ENCODE measurements at regions not wholly inside any gene's neighbourhood (a gene's known extent, or its start where the extent isn't known, plus 50 kb on each side); places are given as distances from the start of the nearest gene placed in this dataset.

GRCh38 chr18:55737266-55737665, 149.3 kb upstream of the TCF4 start:
- H4K5ac ChIP-seq (ENCODE audit: insufficient read length, low read depth, low read length) = no peak overlapping the region
- no peaks in the 10 kb centered on the region for H3K79me1 ChIP-seq (ENCODE audit: low read depth, low read length)
- H2BK12ac ChIP-seq (ENCODE audit: low read depth, low read length) = no peak overlapping the region
- no peaks in the 10 kb centered on the region for H3K4me1 ChIP-seq (replicated peaks in 1 of 4; ENCODE audit: control insufficient read depth in 3 of 4, insufficient read depth in 4 of 4, low read length in 3 of 4)
- H4K8ac ChIP-seq (ENCODE audit: extremely low read depth, insufficient read depth, low read length) = no peak overlapping the region
- H3K27me3 ChIP-seq (replicated peaks in 1 of 4; ENCODE audit: control insufficient read depth in 3 of 4, extremely low read depth in 1 of 4, insufficient read depth in 3 of 4, low read length in 3 of 4) = peaks cover 0 to 1% (median 0%) of the 10 kb centered on the region in 4 experiments; a peak in 1 of 7 replicates
- H3K36me3 ChIP-seq (ENCODE audit: control insufficient read depth in 2 of 4, insufficient read depth in 4 of 4, low read length in 3 of 4) = no peaks in the 10 kb centered on the region
- FAIRE-seq (no peak), DNase-seq (ENCODE audit: low read depth in 1 of 2, low spot score in 2 of 2) (no peak)
- H2BK5ac ChIP-seq (ENCODE audit: low read depth, low read length) = no peak overlapping the region
- no peak overlapping the region for H3K4ac ChIP-seq (replicated peaks; ENCODE audit: insufficient read length, low read depth, low read length)
- POLR2A ChIA-PET (ENCODE audit: partially characterized antibody) = no interaction called here
- no peak overlapping the region for H3K4me2 ChIP-seq (ENCODE audit: insufficient read depth in 1 of 2, low read depth in 2 of 2, low read length in 2 of 2)
- H2AK5ac ChIP-seq (ENCODE audit: low read depth, low read length) = no peak overlapping the region
- no peak overlapping the region for H2AFZ ChIP-seq (ENCODE audit: low read length)
- WGBS, 2 experiments (ENCODE audit: extremely low coverage in 1 of 2, insufficient coverage in 1 of 2, insufficient read length in 1 of 2, insufficient replicate concordance in 2 of 2, low coverage in 1 of 2, low lambda C conversion rate in 2 of 2, missing lambda C conversion rate in 1 of 2) = 83% methylated on average over 4 of the region's 4 CpGs; no CpG with 5 or more reads in 1 of the 2 experiments
- H3K79me2 ChIP-seq (ENCODE audit: control insufficient read depth in 1 of 2, insufficient read depth in 2 of 2, low read length in 2 of 2) = no peaks in the 10 kb centered on the region
- no peak overlapping the region for H2BK15ac ChIP-seq (ENCODE audit: low read length)
- no peak overlapping the region for H3K27ac ChIP-seq (ENCODE audit: low read depth, low read length)
- no peaks in the 10 kb centered on the region for H3K23me2 ChIP-seq (ENCODE audit: low read depth, low read length)
- H3K14ac ChIP-seq (ENCODE audit: insufficient read length) = no peak overlapping the region
- H3K9me3 ChIP-seq (ENCODE audit: insufficient read depth in 2 of 2, low read depth in 1 of 2, low read length in 1 of 2) = no peaks in the 10 kb centered on the region
- no peak overlapping the region for H2BK20ac ChIP-seq (ENCODE audit: low read length)
- CTCF ChIA-PET (ENCODE audit: partially characterized antibody) = interaction anchor here (1.6 kb wide), 1 partner anchor 10 kb away, joined by 5 read pairs; no protein-coding TSS in a partner anchor
- no peak overlapping the region for H4K91ac ChIP-seq (replicated peaks; ENCODE audit: insufficient read length, low read length)
- no peak overlapping the region for H3K56ac ChIP-seq (replicated peaks; ENCODE audit: insufficient read length, low read depth, low read length)
- no peak overlapping the region for H3K23ac ChIP-seq (ENCODE audit: insufficient read length)
- H3K18ac ChIP-seq (ENCODE audit: extremely low read depth, low read length) = no peak overlapping the region
- H3K9ac ChIP-seq (replicated peaks in 1 of 4; ENCODE audit: extremely low read depth in 1 of 4, low read depth in 3 of 4, low read length in 3 of 4) = no peak overlapping the region
- H3K4me3 ChIP-seq (ENCODE audit: extremely low read depth in 1 of 4, insufficient read depth in 2 of 4, low read depth in 3 of 4, low read length in 4 of 4) = no peak overlapping the region
- no peak overlapping the region for H2BK120ac ChIP-seq (replicated peaks; ENCODE audit: low read depth, low read length)
- no peaks in the 10 kb centered on the region for H4K20me1 ChIP-seq (replicated peaks in 1 of 2; ENCODE audit: control insufficient read depth in 1 of 2, insufficient read depth in 2 of 2, low read length in 2 of 2)
- TF ChIP-seq PHF8 (conservative IDR thresholded peaks at IDR 0.05; ENCODE audit: low read depth, low read length) (no peak), POLR2A (IDR thresholded peaks at IDR 0.05; ENCODE audit: control extremely low read depth in 1 of 2, low read depth in 2 of 2, low read length in 2 of 2) (no peak), HDAC2 (IDR thresholded peaks at IDR 0.05; ENCODE audit: borderline replicate concordance in 1 of 2, low read depth in 2 of 2, low read length in 2 of 2) (no peak), CHD2 (IDR thresholded peaks at IDR 0.05; ENCODE audit: low read length) (no peak), TEAD4 (IDR thresholded peaks at IDR 0.05; ENCODE audit: low read depth, low read length) (no peak)

Data from H1 (cell line).